ENCODE measurements at regions not wholly inside any gene's neighbourhood (a gene's known extent, or its start where the extent isn't known, plus 50 kb on each side); places are given as distances from the start of the nearest gene placed in this dataset.

DNA sequence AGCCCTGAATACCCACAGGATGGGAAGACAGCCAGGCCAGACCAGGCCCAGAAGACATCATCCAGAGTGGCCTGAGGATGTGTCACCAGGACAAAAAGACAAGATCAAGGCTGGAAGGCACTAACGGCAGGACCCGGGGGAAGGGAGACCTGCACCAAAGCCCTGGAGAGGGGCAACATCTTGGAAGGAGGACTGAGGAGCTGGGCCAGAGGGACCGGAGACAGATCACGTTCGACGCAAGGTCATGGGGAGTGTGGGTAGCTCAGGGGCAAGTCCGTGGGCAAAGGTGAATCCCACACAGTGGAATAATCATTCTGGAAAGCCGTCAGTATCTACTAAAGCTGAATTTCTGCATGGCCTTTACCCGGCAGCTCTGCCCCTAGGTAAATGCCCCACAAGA, 478.6 kb downstream of the MATN1 start:
- TF ChIP-seq CTCF (IDR thresholded peaks at IDR 0.05) (no peak), POLR2AphosphoS2 (conservative IDR thresholded peaks at IDR 0.05; ENCODE audit: low read length) (no peak), CHD4 (IDR thresholded peaks at IDR 0.05; ENCODE audit: borderline replicate concordance) (no peak), ESRRA (IDR thresholded peaks at IDR 0.05; ENCODE audit: borderline replicate concordance, low read length) (no peak), SMC3 (IDR thresholded peaks at IDR 0.05) (no peak), MAX (IDR thresholded peaks at IDR 0.05) (no peak), MAFK (IDR thresholded peaks at IDR 0.05; ENCODE audit: partially characterized antibody) (no peak), BHLHE40 (IDR thresholded peaks at IDR 0.05; ENCODE audit: low read depth, low read length) (no peak), POLR2A (IDR thresholded peaks at IDR 0.05; ENCODE audit: low read length) (no peak), CBX8 (IDR thresholded peaks at IDR 0.05) (no peak), USF2 (IDR thresholded peaks at IDR 0.05) (no peak), HOXB5 (CRISPR knock-in tag; IDR thresholded peaks at IDR 0.05) (no peak), RARB (CRISPR knock-in tag; IDR thresholded peaks at IDR 0.05) (no peak)
- TF ChIP-seq, protein P1, sequence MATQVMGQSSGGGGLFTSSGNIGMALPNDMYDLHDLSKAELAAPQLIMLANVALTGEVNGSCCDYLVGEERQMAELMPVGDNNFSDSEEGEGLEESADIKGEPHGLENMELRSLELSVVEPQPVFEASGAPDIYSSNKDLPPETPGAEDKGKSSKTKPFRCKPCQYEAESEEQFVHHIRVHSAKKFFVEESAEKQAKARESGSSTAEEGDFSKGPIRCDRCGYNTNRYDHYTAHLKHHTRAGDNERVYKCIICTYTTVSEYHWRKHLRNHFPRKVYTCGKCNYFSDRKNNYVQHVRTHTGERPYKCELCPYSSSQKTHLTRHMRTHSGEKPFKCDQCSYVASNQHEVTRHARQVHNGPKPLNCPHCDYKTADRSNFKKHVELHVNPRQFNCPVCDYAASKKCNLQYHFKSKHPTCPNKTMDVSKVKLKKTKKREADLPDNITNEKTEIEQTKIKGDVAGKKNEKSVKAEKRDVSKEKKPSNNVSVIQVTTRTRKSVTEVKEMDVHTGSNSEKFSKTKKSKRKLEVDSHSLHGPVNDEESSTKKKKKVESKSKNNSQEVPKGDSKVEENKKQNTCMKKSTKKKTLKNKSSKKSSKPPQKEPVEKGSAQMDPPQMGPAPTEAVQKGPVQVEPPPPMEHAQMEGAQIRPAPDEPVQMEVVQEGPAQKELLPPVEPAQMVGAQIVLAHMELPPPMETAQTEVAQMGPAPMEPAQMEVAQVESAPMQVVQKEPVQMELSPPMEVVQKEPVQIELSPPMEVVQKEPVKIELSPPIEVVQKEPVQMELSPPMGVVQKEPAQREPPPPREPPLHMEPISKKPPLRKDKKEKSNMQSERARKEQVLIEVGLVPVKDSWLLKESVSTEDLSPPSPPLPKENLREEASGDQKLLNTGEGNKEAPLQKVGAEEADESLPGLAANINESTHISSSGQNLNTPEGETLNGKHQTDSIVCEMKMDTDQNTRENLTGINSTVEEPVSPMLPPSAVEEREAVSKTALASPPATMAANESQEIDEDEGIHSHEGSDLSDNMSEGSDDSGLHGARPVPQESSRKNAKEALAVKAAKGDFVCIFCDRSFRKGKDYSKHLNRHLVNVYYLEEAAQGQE (IDR thresholded peaks at IDR 0.05) = no peak
